SK-N-SH (cell line): ENCODE measurements at regions not wholly inside any gene's neighbourhood (a gene's known extent, or its start where the extent isn't known, plus 50 kb on each side); places are given as distances from the start of the nearest gene placed in this dataset.
"Not testable (repeated sequence)": the region's sequence is repeated elsewhere in the genome, so short reads cannot be mapped to it uniquely, and the experiment has no call there.

Experiments
- EP300 ChIP-seq, 2 experiments: IDR thresholded peaks; 2 replicates each; pipeline versions ENCODE4 v1.4.0 to v1.6.1; 2012; ENCODE audit warnings: borderline replicate concordance in 1 of 2, low read depth in 1 of 2, low read length in 1 of 2
- RAD21 ChIP-seq: IDR thresholded peaks from 2 replicates; pipeline ENCODE4 v1.6.1; 2012; ENCODE audit warnings: mild to moderate bottlenecking, low read length
- RXRA ChIP-seq: IDR thresholded peaks from 2 replicates; pipeline ENCODE4 v1.4.0; 2012; ENCODE audit warnings: low read depth, mild to moderate bottlenecking, borderline replicate concordance
- SMC3 ChIP-seq: IDR thresholded peaks from 2 replicates; pipeline ENCODE4 v1.6.1; 2012; ENCODE audit warnings: low read depth, low read length, improper control_type of control experiment
- TAF1 ChIP-seq: IDR thresholded peaks from 2 replicates; pipeline ENCODE4 v1.6.1; 2012; ENCODE audit warnings: low read depth, mild to moderate bottlenecking, low read length, moderate library complexity, borderline replicate concordance
- TEAD4 ChIP-seq: IDR thresholded peaks from 2 replicates; pipeline ENCODE4 v1.4.0; 2012; ENCODE audit warnings: mild to moderate bottlenecking, borderline replicate concordance; ENCODE audit not compliant: insufficient read depth
- YY1 ChIP-seq: IDR thresholded peaks from 2 replicates; pipeline ENCODE4 v1.4.0; 2012; ENCODE audit warnings: low read depth, mild to moderate bottlenecking
- TF ChIP-seq, protein P1 (sequence below): fragments of 200-600 bp; sonication (generic); IDR thresholded peaks from 2 replicates; pipeline ENCODE4 v1.6.1; 2017; ENCODE audit warnings: antibody characterized with exemption, mild to moderate bottlenecking, moderate library complexity
- TF ChIP-seq, protein P2 (sequence below): IDR thresholded peaks from 2 replicates; pipeline ENCODE4; 2012
- TF ChIP-seq, protein P3 (sequence below): IDR thresholded peaks from 2 replicates; pipeline ENCODE4 v1.6.1; 2012; ENCODE audit warnings: mild to moderate bottlenecking, low read depth, low read length, moderate library complexity
- TF ChIP-seq, protein P4 (sequence below): fragments of 150-350 bp; IDR thresholded peaks from 2 replicates; pipeline ENCODE4 v1.6.1; 2017; ENCODE audit warnings: antibody characterized with exemption, low read length, low read depth, borderline replicate concordance

DNA sequence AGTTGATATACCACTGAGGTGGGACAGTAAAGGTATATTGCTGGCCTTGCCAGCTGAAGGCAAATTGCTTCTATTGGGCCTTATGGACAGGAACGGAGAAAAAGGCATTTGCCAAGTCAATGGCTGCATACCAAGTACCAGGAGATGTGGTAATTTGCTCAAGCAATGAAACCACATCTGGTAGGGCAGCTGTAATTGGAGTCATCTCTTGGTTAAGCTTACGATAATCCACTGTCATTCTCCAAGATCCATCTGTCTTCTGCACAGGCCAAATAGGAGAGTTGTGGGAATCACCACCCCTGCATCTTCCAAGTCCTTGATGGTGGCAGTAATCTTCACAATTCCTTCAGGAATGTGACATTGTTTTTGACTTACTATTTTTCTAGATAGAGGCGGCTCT, 350.7 kb upstream of the ADAMTS5 start:
- not testable (repeated sequence) for TF ChIP-seq TAF1; EP300 (IDR thresholded peaks at IDR 0.05; ENCODE audit: borderline replicate concordance in 1 of 2, low read depth in 1 of 2, low read length in 1 of 2); RXRA; TEAD4; YY1; SMC3; RAD21
- TF ChIP-seq, protein P1, sequence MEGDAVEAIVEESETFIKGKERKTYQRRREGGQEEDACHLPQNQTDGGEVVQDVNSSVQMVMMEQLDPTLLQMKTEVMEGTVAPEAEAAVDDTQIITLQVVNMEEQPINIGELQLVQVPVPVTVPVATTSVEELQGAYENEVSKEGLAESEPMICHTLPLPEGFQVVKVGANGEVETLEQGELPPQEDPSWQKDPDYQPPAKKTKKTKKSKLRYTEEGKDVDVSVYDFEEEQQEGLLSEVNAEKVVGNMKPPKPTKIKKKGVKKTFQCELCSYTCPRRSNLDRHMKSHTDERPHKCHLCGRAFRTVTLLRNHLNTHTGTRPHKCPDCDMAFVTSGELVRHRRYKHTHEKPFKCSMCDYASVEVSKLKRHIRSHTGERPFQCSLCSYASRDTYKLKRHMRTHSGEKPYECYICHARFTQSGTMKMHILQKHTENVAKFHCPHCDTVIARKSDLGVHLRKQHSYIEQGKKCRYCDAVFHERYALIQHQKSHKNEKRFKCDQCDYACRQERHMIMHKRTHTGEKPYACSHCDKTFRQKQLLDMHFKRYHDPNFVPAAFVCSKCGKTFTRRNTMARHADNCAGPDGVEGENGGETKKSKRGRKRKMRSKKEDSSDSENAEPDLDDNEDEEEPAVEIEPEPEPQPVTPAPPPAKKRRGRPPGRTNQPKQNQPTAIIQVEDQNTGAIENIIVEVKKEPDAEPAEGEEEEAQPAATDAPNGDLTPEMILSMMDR, result not testable (repeated sequence)
- TF ChIP-seq, protein P2, sequence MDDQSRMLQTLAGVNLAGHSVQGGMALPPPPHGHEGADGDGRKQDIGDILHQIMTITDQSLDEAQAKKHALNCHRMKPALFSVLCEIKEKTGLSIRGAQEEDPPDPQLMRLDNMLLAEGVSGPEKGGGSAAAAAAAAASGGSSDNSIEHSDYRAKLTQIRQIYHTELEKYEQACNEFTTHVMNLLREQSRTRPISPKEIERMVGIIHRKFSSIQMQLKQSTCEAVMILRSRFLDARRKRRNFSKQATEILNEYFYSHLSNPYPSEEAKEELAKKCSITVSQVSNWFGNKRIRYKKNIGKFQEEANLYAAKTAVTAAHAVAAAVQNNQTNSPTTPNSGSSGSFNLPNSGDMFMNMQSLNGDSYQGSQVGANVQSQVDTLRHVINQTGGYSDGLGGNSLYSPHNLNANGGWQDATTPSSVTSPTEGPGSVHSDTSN, result not testable (repeated sequence)
- TF ChIP-seq, protein P3, sequence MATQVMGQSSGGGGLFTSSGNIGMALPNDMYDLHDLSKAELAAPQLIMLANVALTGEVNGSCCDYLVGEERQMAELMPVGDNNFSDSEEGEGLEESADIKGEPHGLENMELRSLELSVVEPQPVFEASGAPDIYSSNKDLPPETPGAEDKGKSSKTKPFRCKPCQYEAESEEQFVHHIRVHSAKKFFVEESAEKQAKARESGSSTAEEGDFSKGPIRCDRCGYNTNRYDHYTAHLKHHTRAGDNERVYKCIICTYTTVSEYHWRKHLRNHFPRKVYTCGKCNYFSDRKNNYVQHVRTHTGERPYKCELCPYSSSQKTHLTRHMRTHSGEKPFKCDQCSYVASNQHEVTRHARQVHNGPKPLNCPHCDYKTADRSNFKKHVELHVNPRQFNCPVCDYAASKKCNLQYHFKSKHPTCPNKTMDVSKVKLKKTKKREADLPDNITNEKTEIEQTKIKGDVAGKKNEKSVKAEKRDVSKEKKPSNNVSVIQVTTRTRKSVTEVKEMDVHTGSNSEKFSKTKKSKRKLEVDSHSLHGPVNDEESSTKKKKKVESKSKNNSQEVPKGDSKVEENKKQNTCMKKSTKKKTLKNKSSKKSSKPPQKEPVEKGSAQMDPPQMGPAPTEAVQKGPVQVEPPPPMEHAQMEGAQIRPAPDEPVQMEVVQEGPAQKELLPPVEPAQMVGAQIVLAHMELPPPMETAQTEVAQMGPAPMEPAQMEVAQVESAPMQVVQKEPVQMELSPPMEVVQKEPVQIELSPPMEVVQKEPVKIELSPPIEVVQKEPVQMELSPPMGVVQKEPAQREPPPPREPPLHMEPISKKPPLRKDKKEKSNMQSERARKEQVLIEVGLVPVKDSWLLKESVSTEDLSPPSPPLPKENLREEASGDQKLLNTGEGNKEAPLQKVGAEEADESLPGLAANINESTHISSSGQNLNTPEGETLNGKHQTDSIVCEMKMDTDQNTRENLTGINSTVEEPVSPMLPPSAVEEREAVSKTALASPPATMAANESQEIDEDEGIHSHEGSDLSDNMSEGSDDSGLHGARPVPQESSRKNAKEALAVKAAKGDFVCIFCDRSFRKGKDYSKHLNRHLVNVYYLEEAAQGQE, result not testable (repeated sequence)
- TF ChIP-seq, protein P4, sequence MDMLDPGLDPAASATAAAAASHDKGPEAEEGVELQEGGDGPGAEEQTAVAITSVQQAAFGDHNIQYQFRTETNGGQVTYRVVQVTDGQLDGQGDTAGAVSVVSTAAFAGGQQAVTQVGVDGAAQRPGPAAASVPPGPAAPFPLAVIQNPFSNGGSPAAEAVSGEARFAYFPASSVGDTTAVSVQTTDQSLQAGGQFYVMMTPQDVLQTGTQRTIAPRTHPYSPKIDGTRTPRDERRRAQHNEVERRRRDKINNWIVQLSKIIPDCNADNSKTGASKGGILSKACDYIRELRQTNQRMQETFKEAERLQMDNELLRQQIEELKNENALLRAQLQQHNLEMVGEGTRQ, result not testable (repeated sequence)
